Pancreas (tissue), 10 donors: ENCODE measurements at regions not wholly inside any gene's neighbourhood (a gene's known extent, or its start where the extent isn't known, plus 50 kb on each side); places are given as distances from the start of the nearest gene placed in this dataset.
"Not testable (repeated sequence)": the region's sequence is repeated elsewhere in the genome, so short reads cannot be mapped to it uniquely, and the experiment has no call there.

Experiments
- ATAC-seq, 4 donors: fragments of 200-7000 bp; cut with Tn5 transposase; one replicate each; pipeline versions ENCODE4 v1.8.0 to v1.9.1; 2020; ENCODE audit warnings: mild to moderate bottlenecking in 4 of 4, moderate library complexity in 4 of 4
- DNase-seq, 6 donors: peaks; one replicate each; pipeline ENCODE4 v3.0.0-alpha.2; 2020
- FAIRE-seq: peaks from 2 replicates; lab custom pipeline; 2012; peaks lifted over from hg19 to GRCh38; lab: Jason Lieb, UNC
- H3K27ac ChIP-seq, 4 donors: fragments of 200-600 bp; sonication (generic); 1 replicate in 3 of 4; 2 replicates in 1 of 4; pipeline versions ENCODE4 v1.5.0 to v1.8.0; 2020
- H3K27me3 ChIP-seq, 4 donors: fragments of 200-600 bp; one replicate each; pipeline ENCODE4 v1.8.0; 2021
- H3K36me3 ChIP-seq, 3 donors: fragments of 200-600 bp; sonication (generic) in 1 of 3; one replicate each; pipeline versions ENCODE4 v1.5.0 to v1.8.0; 2020 to 2021
- H3K4me1 ChIP-seq, 3 donors: fragments of 200-600 bp; one replicate each; pipeline ENCODE4 v1.8.0; 2021
- H3K4me3 ChIP-seq, 4 donors: fragments of 200-600 bp; sonication (generic) in 2 of 4; one replicate each; pipeline versions ENCODE4 v1.5.0 to v1.8.0; 2020 to 2021
- H3K9me3 ChIP-seq, 4 donors: fragments of 200-600 bp; one replicate each; pipeline ENCODE4 v1.8.0; 2021
- CTCF ChIP-seq, 4 donors: fragments of 200-600 bp; sonication (generic) in 3 of 4; IDR thresholded peaks; one replicate each; pipeline versions ENCODE4 v1.5.0 to v1.8.0; 2021; ENCODE audit warnings: antibody characterized with exemption in 4 of 4
- WGBS, 2 donors: extraction: QIAGEN DNeasy Blood & Tissue Kit; methylation state at CpG; one replicate each; pipeline ENCODE4 v1.1.7; 2013; 5-methylcytosine and 5-hydroxymethylcytosine counted together
- intact Hi-C, 3 donors: fragments of 100-400 bp; cut with DNase I; formaldehyde crosslinking; loops; one replicate each; pipeline versions ENCODE4 v1.11.1 to v1.14.2; 2022
- donor health status: healthy with polysubstance abuse.
- donor health status: DM: no; HTN: no; CAD: no; lungs with moderate emphysema.
- donor health status: DM: no; HTN: no; CAD: no.
- donor health status: control.
- donor health status: control.
- donor health status: Bipolar disorder and iron deficiency.
- donor health status: DM: yes; HTN: yes; CAD: no.
- donor health status: DM: no; HTN: no; CAD: no.
- donor health status: DM: no; HTN: no; CAD: no.
- donor health status: DM: yes; HTN: yes; CAD: no.

GRCh38 chr21:34223376-34223775, 140.4 kb upstream of the KCNE2 start:
- no peak overlapping the region for H3K4me3 ChIP-seq
- DNase-seq = no peak
- TF ChIP-seq CTCF (IDR thresholded peaks at IDR 0.05) = no peak
- H3K4me1 ChIP-seq = no peaks in the 10 kb centered on the region
- no peak for FAIRE-seq
- intact Hi-C loops = no loop called here
- no peak overlapping the region for H3K27ac ChIP-seq
- no peaks in the 10 kb centered on the region for H3K9me3 ChIP-seq
- ATAC-seq = peak in 1 of 4 donors; percentile 38
- no peaks in the 10 kb centered on the region for H3K27me3 ChIP-seq
- 60 to 65% methylated on average over 2 of the region's 2 CpGs for whole genome bisulfite sequencing, 2 donors
- no peaks in the 10 kb centered on the region for H3K36me3 ChIP-seq

DNA sequence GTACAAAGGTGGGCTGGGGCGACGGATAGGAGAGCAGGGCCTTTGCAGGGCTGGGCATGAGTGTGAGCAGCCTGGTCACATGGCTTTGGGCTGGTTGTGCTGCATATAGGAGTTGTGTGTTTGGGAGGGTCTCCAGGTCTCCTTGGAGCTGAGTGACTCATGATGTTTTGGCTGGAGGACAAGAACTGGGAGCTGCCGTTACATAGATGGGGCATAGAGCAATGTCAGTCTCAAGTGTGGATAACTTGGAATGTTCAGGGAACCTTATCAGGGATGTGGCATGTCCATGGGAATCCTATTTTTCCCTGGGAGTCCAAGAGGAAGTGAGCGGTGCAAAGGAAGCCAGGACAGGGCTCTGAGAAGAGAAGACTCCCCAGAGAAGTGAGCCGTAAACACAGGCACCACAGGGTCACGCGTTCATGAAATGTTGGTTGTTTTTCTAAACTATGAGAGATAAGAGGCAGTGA, 136.4 kb upstream of the KCNE2 start:
- 81% methylated on average over 7 of the region's 7 CpGs for WGBS, 2 donors
- H3K27me3 ChIP-seq = no peaks in the 10 kb centered on the region
- intact Hi-C loops = no loop called here

GRCh38 chr21:34228792-34229191, 135.0 kb upstream of the KCNE2 start:
- no peak for ATAC-seq
- no peak for DNase-seq
- 85 to 86% methylated on average over 4 of the region's 4 CpGs for WGBS, 2 donors
- H3K9me3 ChIP-seq = no peaks in the 10 kb centered on the region
- no peaks in the 10 kb centered on the region for H3K36me3 ChIP-seq
- H3K4me3 ChIP-seq = no peak overlapping the region
- intact Hi-C loops = no loop called here
- H3K4me1 ChIP-seq = no peaks in the 10 kb centered on the region
- no peak for TF ChIP-seq CTCF (IDR thresholded peaks at IDR 0.05)
- H3K27me3 ChIP-seq = no peaks in the 10 kb centered on the region
- FAIRE-seq = no peak
- H3K27ac ChIP-seq = no peak overlapping the region

More for the DNA sequence above, 136.4 kb upstream of the KCNE2 start:
- ATAC-seq (no peak), FAIRE-seq (no peak), DNase-seq (no peak)
- Histone ChIP-seq H3K9me3 (no peaks in the 10 kb centered on the region), H3K27ac (no peak overlapping the region), H3K36me3 (no peaks in the 10 kb centered on the region), H3K4me1 (no peaks in the 10 kb centered on the region), H3K4me3 (no peak overlapping the region)
- no peak for TF ChIP-seq CTCF (IDR thresholded peaks at IDR 0.05)

GRCh38 chr21:34229353-34229752, 134.5 kb upstream of the KCNE2 start:
- no peaks in the 10 kb centered on the region for H3K36me3 ChIP-seq
- no peaks in the 10 kb centered on the region for H3K9me3 ChIP-seq
- intact Hi-C loops = no loop called here
- H3K27me3 ChIP-seq = no peaks in the 10 kb centered on the region
- no peak for TF ChIP-seq CTCF (IDR thresholded peaks at IDR 0.05)
- no peak overlapping the region for H3K27ac ChIP-seq
- FAIRE-seq (no peak), ATAC-seq (no peak), DNase-seq (no peak)
- WGBS, 2 donors = 77 to 84% methylated on average over 4 of the region's 4 CpGs
- no peak overlapping the region for H3K4me3 ChIP-seq
- no peaks in the 10 kb centered on the region for H3K4me1 ChIP-seq

DNA sequence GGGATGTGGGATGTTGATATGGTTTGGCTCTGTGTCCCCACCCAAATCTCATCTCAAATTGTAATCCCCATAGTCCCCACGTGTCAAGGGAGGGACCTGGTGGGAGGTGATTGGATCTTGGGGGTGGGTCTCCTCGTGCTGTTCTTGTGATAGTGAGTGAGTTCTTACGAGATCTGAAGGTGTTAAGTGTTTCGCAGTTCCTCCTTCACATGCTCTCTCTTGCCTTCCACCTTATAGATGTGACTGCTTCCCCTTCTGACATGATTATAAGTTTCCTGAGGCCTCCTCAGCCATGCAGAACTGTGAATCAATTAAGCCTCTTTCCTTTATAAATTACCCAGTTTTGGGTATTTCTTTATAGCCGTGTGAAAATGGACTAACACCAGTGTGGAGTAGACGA, 130.1 kb upstream of the KCNE2 start:
- WGBS, 2 donors = 67 to 74% methylated on average over 6 of the region's 6 CpGs
- DNase-seq, H3K36me3 ChIP-seq, H3K27me3 ChIP-seq, FAIRE-seq, intact Hi-C loops, ATAC-seq, H3K4me1 ChIP-seq, H3K4me3 ChIP-seq, H3K27ac ChIP-seq, H3K9me3 ChIP-seq: not testable (repeated sequence)
